NCI-H345 treated with DMSO at 0.1 percent for 48 hours (cell line): ENCODE measurements at regions not wholly inside any gene's neighbourhood (a gene's known extent, or its start where the extent isn't known, plus 50 kb on each side); places are given as distances from the start of the nearest gene placed in this dataset.

Experiments
- DNase-seq: peaks from one replicate; lab custom pipeline; 2025; ENCODE audit not compliant: unreplicated experiment; lab: John Stamatoyannopoulos, UW

- DNase-seq: no peak
These were observed 76.1 kb upstream of the CDH5 start for GRCh38 chr16:66290431-66290830.

DNA sequence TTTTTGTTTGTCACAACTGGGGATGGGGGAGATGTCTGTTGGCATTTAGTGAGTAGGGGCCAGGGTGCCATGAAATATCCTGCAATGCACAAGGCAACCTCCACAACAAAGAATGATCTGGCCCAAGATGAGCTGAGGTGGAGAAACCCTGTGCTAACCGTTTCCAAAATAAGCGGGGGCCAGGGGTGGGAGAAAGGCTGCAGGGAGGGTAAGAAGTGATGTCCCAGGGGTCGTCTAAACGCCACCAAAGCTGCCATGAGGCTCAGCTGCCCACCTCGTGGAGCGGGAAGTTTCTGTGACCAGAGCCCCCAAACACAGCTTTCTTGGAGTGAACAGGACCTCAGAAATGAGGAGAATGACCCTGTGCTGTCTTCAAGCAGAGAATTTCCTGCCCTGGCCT lies 76.5 kb upstream of the CDH5 start:
- no peak for DNase-seq

DNA sequence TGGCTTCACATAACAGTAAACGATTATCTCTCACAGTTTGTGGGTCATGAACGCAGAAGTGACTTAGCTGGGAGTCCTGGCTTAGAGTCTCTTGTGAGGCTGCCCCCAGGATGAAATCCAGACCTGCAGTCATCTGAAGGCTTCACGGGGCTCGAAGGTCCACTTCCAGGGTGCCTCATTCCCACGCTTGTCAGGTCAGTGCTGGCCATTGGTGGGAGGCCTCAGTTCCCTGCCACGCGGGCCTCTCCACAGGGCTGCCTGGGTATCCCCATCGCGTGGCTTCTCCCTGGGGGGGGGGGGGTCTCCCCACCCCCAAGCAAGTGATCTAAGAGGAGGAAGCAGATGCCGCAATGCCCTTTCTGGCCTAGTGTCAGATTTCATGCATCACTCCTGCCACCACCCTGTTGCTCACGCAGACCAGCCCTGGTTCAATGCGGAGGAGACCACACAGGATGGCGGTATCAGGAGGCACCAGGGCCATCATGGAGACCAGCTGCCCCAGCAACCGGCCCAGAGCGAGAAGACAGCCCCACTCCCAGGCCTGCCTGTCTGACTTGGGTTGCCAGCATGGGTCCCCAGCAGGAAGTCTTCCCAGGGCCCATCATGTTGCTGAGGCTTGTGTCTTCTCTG lies 77.3 kb upstream of the CDH5 start:
- no peak for DNase-seq

DNA sequence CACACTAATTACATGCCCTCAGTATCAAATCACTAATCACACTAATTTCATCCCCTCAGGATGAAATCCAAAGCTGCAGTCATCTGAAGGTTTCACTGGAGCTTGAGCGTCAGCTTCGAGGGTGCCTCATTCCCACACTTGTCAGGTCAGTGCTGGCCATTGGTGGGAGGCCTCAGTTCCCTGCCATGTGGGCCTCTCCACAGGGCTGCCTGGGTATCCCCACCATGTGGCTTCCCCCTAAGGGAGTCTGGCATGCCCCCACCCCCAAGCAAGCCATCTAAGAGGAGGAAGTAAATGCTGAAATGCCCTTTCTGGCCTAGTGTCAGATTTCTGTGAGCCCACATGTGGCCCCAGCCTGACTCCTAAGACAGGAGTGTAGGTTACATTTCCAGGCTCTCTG lies 78.6 kb upstream of the CDH5 start:
- no peak for DNase-seq

DNA sequence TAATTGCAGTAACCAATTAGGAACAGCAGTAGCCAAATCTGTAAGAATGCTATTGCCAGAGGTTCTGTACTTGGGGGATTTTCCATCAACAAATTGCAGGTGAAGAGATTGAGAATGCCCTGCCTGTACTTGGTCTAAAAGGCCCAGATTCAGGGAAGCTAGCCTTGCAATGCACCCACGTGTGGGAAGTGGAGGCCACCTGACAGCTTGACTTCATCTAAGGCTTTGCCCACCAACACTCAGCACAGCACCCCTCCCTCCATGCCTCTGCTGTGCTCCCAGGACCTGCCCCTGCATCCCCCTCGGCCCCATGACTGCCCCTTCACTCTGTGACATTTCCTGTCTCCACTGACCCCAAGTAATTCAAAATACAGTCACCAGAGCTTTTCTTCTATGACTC lies 79.1 kb upstream of the CDH5 start:
- no peak for DNase-seq

DNA sequence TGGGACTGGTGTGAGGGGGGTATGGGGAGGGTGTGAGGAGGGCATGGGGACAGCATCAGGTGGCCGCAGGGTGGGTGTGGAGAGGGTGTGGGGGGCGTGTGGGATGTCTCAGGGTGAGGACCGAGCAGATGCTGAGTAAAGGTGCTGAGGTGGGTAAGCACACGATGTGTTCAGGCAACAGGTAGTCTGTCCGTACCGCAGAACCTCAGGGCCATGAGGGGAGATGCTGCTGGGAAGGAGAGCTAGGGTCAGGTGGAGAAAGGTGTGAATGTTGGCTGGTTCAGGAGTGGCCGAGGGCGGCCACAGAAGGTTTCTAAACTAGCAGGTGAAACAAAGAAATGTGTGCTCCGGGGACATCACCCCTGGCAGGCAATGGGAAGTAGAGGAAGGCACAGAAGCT lies 80.0 kb upstream of the CDH5 start:
- DNase-seq: no peak

DNA sequence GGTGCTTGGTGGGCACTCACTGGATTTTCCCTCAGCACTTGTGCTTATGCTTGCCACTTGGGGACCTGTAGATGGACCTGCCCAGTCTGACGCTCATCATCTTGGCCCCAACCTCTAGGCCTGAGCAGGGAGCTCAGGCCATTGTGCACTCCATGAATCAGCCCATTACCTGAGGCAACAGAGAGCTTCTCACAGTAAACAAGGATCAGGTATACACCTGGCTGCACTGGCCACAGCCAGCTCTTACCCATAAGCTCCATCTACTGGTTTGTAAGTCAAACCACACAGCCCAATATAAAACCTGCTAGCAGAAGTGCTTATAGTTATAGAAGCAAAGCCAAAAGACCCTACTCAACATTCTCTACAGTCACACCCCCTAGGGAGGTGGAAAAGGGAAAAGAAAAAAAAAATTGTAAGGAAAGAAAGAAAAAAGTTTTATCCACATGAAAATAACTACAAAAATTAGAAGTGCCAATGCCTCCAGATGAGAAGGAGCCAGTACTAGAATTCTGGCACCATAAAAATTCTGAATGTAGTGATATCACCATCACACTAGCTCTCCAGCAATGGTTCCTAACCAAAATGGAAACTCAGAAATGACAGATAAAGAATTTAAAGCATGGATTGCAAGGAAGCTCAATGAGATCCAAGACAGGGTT lies 87.8 kb upstream of the CDH5 start:
- DNase-seq: no peak

DNA sequence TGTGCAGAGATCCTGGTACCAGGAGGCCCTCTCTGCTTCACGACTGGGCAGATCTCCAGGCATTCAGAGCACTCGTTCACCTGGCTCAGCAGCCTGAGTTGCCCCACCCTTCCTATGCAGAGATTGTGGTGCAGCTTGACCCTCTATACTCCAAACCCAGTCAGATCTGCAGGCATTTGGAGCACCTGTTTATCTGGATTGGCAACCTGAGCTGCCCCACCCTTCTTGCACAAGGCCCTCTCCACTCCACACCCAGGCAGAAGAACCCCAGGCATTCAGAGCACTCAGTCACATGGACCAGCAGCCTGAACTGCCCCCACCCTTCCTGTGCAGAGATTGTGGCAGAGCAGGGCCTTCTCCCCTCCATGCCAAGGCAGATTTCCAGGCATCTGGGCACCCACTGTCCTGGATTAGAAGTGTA lies 88.4 kb upstream of the CDH5 start:
- DNase-seq: no peak

GRCh38 chr16:66277311-66278070 lies 89.0 kb upstream of the CDH5 start:
- DNase-seq: no peak

DNA sequence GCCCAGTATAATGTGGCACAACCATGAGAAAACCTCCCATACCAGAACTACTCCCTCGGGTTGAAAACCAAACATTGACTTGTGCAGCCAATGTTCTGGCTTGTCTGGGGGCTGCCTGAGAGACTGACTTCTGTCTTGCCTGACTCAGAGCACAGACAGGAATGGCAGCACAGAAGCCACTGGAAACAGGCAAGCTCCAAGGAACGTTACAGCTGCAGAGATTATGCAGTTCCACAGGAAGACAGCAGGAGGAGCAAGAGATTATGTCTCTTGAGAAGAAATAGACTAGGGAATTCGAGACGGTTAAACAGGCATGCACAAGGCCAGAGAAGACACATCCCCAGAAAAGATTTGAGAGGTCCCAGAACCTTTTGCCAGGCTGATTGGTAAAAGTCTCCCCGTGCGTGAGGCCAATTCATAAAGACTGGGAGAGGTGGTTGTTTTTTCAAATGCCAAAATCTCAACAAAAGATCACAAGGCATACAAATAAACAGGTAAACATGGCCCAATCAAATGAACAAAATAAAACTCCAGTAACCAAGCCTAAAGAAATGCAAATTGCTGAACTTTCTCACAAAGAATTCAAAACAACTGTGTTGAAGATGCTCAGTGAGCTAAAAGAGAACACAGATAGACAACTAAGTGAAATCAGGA lies 90.6 kb upstream of the CDH5 start:
- DNase-seq: peak; percentile 15

DNA sequence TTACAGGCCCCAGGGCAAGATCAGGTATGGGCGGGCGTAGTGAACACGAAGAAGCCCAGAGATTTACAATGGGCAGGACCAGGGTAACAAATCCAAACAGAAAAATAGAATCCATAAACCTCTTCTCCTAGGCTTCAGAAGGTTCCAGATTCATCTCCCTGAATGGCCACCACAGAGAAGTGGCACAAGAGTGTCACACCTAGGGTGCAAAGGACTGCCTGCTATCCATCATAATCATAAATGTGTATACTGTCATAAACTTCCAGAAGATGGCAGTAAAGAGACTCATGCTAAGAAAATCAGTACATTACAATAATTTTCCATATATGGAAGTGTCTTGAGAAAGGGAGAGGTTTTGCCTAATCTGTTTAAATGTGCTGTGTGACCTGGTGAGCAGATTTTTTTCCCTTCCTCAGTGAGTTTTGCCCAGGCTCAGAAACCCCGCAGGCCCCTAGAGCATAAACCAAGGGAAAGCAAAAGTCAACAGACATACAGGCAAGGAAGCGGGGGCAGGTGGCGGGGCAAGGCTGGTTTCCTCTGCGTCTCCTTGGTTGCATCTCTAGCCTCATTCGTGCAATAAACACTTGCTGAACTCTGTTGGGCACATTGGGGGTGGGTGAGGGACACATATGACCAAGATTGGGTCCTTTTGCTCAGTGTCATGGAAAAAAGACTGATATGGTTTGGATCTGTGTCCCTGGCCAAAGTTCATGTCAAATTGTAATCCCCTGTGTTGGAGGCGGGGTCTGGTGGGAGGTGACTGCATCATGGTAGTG lies 92.0 kb upstream of the CDH5 start:
- DNase-seq: peak; percentile 7

GRCh38 chr16:66273644-66274334 lies 92.7 kb upstream of the CDH5 start:
- no peak for DNase-seq

DNA sequence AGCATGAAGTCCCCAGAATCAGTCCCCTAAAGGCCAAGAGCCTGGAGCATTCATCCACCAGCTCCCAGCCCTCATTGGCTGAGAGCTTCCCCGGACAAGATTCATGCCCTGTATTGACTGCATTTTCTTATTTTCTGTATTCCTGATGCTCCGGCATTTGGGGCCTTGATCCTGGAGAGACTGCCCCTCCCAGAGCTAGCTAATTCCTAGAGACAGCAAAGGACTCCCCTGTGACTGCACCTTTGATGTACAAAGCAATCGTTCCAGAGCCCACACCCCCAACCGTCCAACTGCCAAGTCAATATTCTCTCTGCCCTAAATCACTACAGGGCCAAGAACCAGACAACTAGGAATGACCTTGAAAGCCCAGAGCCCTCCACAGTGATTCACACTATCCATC lies 93.4 kb upstream of the CDH5 start:
- no peak for DNase-seq

GRCh38 chr16:66272461-66272860 lies 94.0 kb upstream of the CDH5 start:
- no peak for DNase-seq

DNA sequence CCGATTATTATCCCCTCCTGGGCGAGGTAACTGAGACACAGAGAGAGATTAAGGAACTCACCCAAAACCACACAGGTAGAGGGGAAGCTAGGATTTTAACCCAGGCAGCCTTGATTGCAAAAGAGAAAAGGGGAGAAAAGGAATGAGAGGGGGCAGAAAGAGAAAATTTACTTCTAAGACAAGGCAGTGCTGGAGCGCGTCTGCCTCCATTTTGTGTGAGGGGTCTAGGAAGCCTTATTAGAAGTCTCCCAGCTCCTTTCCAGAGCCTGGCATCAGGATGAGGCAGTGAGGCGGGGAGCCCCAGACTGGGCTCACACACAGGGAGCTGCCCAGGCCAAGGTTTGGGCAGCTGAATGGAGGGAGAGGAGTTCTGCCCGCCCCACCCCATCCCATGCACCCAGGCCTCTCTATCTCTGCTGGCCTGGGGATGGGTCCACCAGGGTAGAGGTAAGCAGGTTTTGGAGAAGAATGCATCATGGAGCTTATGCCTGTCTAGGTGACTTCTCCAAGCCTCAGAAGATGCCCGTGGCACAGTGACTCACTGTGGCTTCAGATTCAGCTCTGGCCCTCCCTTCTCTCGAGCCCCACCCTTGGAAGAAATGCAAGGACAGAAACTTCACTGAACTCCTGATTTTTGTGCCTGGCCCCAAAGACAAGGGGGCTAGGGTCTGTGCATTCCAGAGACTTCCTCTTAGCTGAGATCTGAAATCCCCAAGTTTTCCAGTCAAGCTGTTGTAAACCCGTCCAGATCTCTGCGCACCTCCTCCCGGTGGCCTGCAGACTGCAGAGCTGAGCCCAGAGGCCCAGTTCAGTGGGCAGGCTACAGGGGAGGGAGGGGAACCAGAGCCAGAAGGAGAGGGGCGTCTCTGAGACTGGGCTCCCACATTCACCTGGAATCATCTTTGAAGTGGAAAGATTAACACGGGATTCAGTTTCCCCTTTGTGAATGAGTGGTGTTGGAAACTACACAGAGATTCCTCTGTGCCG lies 95.1 kb upstream of the CDH5 start:
- DNase-seq: no peak

- DNase-seq: peak; percentile 51
These were observed 96.1 kb upstream of the CDH5 start for GRCh38 chr16:66270333-66270927.

GRCh38 chr16:66269617-66270332 lies 96.7 kb upstream of the CDH5 start:
- DNase-seq: no peak

- no peak for DNase-seq
These were observed 99.0 kb upstream of the CDH5 start for GRCh38 chr16:66267292-66268014.
